K562 (cell line): ENCODE measurements at regions not wholly inside any gene's neighbourhood (a gene's known extent, or its start where the extent isn't known, plus 50 kb on each side); places are given as distances from the start of the nearest gene placed in this dataset.

ENCODE experiments used
- ATAC-seq: fragments of 200-7000 bp; cut with Tn5 transposase; 3 replicates; pipeline ENCODE4 v1.9.1; 2020; ENCODE audit warnings: moderate library complexity
- BruUV-seq: library from RNA; stranded (reverse); fragments of 400-500 nt; replicated peaks from 2 replicates; lab custom pipeline; 2021; lab: Mats Ljungman, UMichigan
- CTCF ChIA-PET: fragments of 300-600 bp; formaldehyde crosslinking; extraction: SDS; loops from one replicate; lab custom pipeline; 2021; ENCODE audit warnings: low intra/inter-chr PET ratio; lab: Yijun Ruan, JAX
- POLR2A ChIA-PET: fragments of 300-600, 350-650 bp; sonication (Branson Sonifier 250); formaldehyde crosslinking; extraction: SDS; loops from one replicate; lab custom pipeline; 2021; ENCODE audit warnings: antibody characterized with exemption, inconsistent platforms; lab: Yijun Ruan, JAX
- DNase-seq, 4 experiments: peaks; one replicate each; pipeline versions ENCODE4 v3.0.0 to v3.0.0-alpha.2; 2011 to 2018; ENCODE audit warnings: low spot score in 3 of 4, mixed read lengths in 3 of 4; ENCODE audit errors: extremely low read depth in 1 of 4
- FAIRE-seq: peaks from 2 replicates; lab custom pipeline; 2011; peaks lifted over from hg19 to GRCh38; lab: Jason Lieb, UNC
- H2AFZ ChIP-seq: 2 replicates; pipeline ENCODE4 v1.6.0; 2011; ENCODE audit warnings: low read depth, low read length, control low read depth, inconsistent platforms
- H3K27ac ChIP-seq: fragments of 200-600 bp; 3 replicates; pipeline ENCODE4 v1.8.0; 2011; ENCODE audit warnings: low read depth, mild to moderate bottlenecking, control low read depth, inconsistent platforms, low read length, moderate library complexity, mixed read lengths; ENCODE audit errors: extremely low read depth
- H3K27me3 ChIP-seq, 2 experiments: fragments of 300-600 bp in 1 of 2; 2 replicates in 1 of 2; 3 replicates in 1 of 2; pipeline versions ENCODE4 v1.6.0 to v1.8.0; 2011; ENCODE audit warnings: inconsistent platforms in 2 of 2, low read length in 2 of 2, mild to moderate bottlenecking in 1 of 2, mixed read lengths in 1 of 2, moderate library complexity in 1 of 2; ENCODE audit not compliant: control insufficient read depth in 2 of 2, insufficient read depth in 2 of 2
- H3K36me3 ChIP-seq: fragments of 300-600 bp; 3 replicates; pipeline ENCODE4 v1.8.0; 2011; ENCODE audit warnings: mild to moderate bottlenecking, low read length, inconsistent platforms; ENCODE audit not compliant: control insufficient read depth, insufficient read depth
- H3K4me1 ChIP-seq, 2 experiments: fragments of 200-600 bp in 1 of 2; replicated peaks in 1 of 2; 2 replicates in 1 of 2; 3 replicates in 1 of 2; pipeline versions ENCODE4 v1.5.1 to v1.8.0; 2011; ENCODE audit warnings: inconsistent platforms in 2 of 2, low read length in 2 of 2, mild to moderate bottlenecking in 1 of 2, mixed read lengths in 1 of 2, moderate library complexity in 1 of 2; ENCODE audit not compliant: control insufficient read depth in 2 of 2, insufficient read depth in 2 of 2
- H3K4me2 ChIP-seq: 2 replicates; pipeline ENCODE4 v1.6.1; 2011; ENCODE audit warnings: low read length, control low read depth, inconsistent platforms, mixed read lengths; ENCODE audit not compliant: insufficient read depth
- H3K4me3 ChIP-seq: fragments of 200-600 bp; sonication (generic), shearing (Covaris generic); 2 replicates; pipeline ENCODE4 v1.5.1; 2016; ENCODE audit warnings: control low read depth, inconsistent platforms
- H3K79me2 ChIP-seq: fragments of 200-600 bp; 3 replicates; pipeline ENCODE4 v1.8.0; 2011; ENCODE audit warnings: low read length, inconsistent platforms; ENCODE audit not compliant: control insufficient read depth, insufficient read depth
- H3K9ac ChIP-seq, 2 experiments: 2 replicates each; pipeline versions ENCODE4 v1.6.0 to v1.6.1; 2011; ENCODE audit warnings: low read depth in 2 of 2, low read length in 2 of 2, control low read depth in 1 of 2, inconsistent platforms in 1 of 2, mild to moderate bottlenecking in 1 of 2, mixed read lengths in 1 of 2; ENCODE audit not compliant: insufficient read depth in 1 of 2
- H3K9me1 ChIP-seq: one replicate; pipeline ENCODE4 v1.6.0; 2011; ENCODE audit warnings: inconsistent platforms, mild to moderate bottlenecking, low read length, moderate library complexity; ENCODE audit not compliant: control insufficient read depth, insufficient read depth
- H3K9me3 ChIP-seq: replicated peaks from 2 replicates; pipeline ENCODE4 v1.5.1; 2011; ENCODE audit warnings: low read depth, low read length, inconsistent platforms; ENCODE audit not compliant: control insufficient read depth, insufficient read depth
- H4K20me1 ChIP-seq: replicated peaks from 2 replicates; pipeline ENCODE4 v1.6.1; 2011; ENCODE audit warnings: low read length, inconsistent platforms, mixed read lengths; ENCODE audit not compliant: control insufficient read depth, insufficient read depth
- DACH1 ChIP-seq: fragments of 450-650 bp; IDR thresholded peaks from 2 replicates; pipeline ENCODE4 v1.6.1; 2018; ENCODE audit not compliant: partially characterized antibody
- ZNF165 ChIP-seq: fragments of 250-450 bp; sonication (Bioruptor Pico); IDR thresholded peaks from 2 replicates; pipeline ENCODE4 v1.4.0; 2020; ENCODE audit warnings: borderline replicate concordance
- ZNF232 ChIP-seq: sonication (generic); formaldehyde crosslinking; IDR thresholded peaks from 2 replicates; pipeline ENCODE4 v1.8.0; 2022; ENCODE audit warnings: mild to moderate bottlenecking, missing genetic modification reagents
- ZNF436 ChIP-seq: fragments of 250-450, 450-650 bp; sonication (Bioruptor Pico); formaldehyde crosslinking; IDR thresholded peaks from 2 replicates; pipeline ENCODE4 v1.7.0; 2020; ENCODE audit warnings: mild to moderate bottlenecking
- WGBS: fragments of 100-300 bp; shearing (Covaris generic); methylation state at CpG from one replicate; pipeline ENCODE4 v1.1.6; 2016; ENCODE audit warnings: low coverage, mixed read lengths; ENCODE audit not compliant: insufficient coverage; ENCODE audit errors: missing lambda C conversion rate; 5-methylcytosine and 5-hydroxymethylcytosine counted together
- in situ Hi-C: fragments of 300-500 bp; cut with MboI; formaldehyde crosslinking; loops from 4 replicates; pipeline ENCODE4 v1.15.0; 2018; ENCODE audit warnings: inconsistent platforms, mixed read lengths
- intact Hi-C: fragments of 100-400 bp; cut with micrococcal nuclease; formaldehyde crosslinking; loops from 2 replicates; pipeline ENCODE4 v1.14.2; 2022
- TF ChIP-seq, protein P1 (sequence below): fragments of 450-650 bp; IDR thresholded peaks from 2 replicates; pipeline ENCODE4 v1.6.1; 2017; ENCODE audit warnings: mild to moderate bottlenecking, moderate library complexity
- TF ChIP-seq, protein P2 (sequence below): sonication (generic); formaldehyde crosslinking; IDR thresholded peaks from 2 replicates; pipeline ENCODE4 v1.8.0; 2023; ENCODE audit warnings: missing genetic modification reagents, mild to moderate bottlenecking, borderline replicate concordance
- TF ChIP-seq, protein P3 (sequence below): IDR thresholded peaks from 2 replicates; pipeline ENCODE4 v1.6.1; 2014; ENCODE audit warnings: antibody characterized with exemption

DNA sequence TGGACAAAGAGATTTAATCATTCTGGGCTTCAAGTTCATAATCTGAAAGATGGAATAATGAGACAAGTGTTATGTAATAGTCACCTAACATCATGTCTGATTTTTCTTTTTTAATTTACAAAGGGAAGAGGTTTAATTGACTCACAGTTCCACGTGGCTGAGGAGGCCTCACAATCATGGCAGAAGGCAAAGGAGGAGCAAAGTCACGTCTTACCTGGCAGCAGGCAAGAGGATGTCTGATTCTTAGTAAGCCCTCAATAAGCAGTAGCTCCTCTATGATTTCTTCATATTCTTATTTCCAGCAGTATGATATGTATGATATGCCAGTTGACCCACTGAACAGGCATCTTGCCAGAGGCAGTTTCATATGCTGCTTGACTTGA is 152.7 kb downstream of the S1PR1 start:
- Histone ChIP-seq H3K27me3 (no peaks in the 10 kb centered on the region), H3K4me3 (no peak overlapping the region), H3K9me1 (no peaks in the 10 kb centered on the region), H3K4me1 (no peaks in the 10 kb centered on the region), H3K36me3 (no peaks in the 10 kb centered on the region), H3K9ac (no peak overlapping the region), H3K4me2 (no peak overlapping the region), H3K79me2 (no peaks in the 10 kb centered on the region), H3K9me3 (no peaks in the 10 kb centered on the region), H2AFZ (no peak overlapping the region), H4K20me1 (no peaks in the 10 kb centered on the region), H3K27ac (no peak overlapping the region)
- CTCF ChIA-PET, result no interaction called here
- DNase-seq (no peak), FAIRE-seq (no peak), ATAC-seq (no peak)
- WGBS, result 0% methylated on average over 2 of the region's 2 CpGs
- in situ Hi-C loops (no loop called here), intact Hi-C loops (no loop called here)
- no TSS peak for BruUV-seq
- POLR2A ChIA-PET, result interaction anchor here (0.8 kb wide), 1 partner anchor 29 kb away, joined by 3 read pairs; no protein-coding TSS in a partner anchor
- no peak for TF ChIP-seq ZNF165 (CRISPR knock-in tag)
- no peak for TF ChIP-seq ZNF436 (CRISPR knock-in tag)
- TF ChIP-seq, protein P1, sequence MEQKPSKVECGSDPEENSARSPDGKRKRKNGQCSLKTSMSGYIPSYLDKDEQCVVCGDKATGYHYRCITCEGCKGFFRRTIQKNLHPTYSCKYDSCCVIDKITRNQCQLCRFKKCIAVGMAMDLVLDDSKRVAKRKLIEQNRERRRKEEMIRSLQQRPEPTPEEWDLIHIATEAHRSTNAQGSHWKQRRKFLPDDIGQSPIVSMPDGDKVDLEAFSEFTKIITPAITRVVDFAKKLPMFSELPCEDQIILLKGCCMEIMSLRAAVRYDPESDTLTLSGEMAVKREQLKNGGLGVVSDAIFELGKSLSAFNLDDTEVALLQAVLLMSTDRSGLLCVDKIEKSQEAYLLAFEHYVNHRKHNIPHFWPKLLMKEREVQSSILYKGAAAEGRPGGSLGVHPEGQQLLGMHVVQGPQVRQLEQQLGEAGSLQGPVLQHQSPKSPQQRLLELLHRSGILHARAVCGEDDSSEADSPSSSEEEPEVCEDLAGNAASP, result no peak
- TF ChIP-seq, protein P2, sequence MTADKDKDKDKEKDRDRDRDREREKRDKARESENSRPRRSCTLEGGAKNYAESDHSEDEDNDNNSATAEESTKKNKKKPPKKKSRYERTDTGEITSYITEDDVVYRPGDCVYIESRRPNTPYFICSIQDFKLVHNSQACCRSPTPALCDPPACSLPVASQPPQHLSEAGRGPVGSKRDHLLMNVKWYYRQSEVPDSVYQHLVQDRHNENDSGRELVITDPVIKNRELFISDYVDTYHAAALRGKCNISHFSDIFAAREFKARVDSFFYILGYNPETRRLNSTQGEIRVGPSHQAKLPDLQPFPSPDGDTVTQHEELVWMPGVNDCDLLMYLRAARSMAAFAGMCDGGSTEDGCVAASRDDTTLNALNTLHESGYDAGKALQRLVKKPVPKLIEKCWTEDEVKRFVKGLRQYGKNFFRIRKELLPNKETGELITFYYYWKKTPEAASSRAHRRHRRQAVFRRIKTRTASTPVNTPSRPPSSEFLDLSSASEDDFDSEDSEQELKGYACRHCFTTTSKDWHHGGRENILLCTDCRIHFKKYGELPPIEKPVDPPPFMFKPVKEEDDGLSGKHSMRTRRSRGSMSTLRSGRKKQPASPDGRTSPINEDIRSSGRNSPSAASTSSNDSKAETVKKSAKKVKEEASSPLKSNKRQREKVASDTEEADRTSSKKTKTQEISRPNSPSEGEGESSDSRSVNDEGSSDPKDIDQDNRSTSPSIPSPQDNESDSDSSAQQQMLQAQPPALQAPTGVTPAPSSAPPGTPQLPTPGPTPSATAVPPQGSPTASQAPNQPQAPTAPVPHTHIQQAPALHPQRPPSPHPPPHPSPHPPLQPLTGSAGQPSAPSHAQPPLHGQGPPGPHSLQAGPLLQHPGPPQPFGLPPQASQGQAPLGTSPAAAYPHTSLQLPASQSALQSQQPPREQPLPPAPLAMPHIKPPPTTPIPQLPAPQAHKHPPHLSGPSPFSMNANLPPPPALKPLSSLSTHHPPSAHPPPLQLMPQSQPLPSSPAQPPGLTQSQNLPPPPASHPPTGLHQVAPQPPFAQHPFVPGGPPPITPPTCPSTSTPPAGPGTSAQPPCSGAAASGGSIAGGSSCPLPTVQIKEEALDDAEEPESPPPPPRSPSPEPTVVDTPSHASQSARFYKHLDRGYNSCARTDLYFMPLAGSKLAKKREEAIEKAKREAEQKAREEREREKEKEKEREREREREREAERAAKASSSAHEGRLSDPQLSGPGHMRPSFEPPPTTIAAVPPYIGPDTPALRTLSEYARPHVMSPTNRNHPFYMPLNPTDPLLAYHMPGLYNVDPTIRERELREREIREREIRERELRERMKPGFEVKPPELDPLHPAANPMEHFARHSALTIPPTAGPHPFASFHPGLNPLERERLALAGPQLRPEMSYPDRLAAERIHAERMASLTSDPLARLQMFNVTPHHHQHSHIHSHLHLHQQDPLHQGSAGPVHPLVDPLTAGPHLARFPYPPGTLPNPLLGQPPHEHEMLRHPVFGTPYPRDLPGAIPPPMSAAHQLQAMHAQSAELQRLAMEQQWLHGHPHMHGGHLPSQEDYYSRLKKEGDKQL (CRISPR knock-in tag), result no peak
- no peak for TF ChIP-seq DACH1
- TF ChIP-seq ZNF232 (CRISPR knock-in tag), result no peak
- TF ChIP-seq, protein P3, sequence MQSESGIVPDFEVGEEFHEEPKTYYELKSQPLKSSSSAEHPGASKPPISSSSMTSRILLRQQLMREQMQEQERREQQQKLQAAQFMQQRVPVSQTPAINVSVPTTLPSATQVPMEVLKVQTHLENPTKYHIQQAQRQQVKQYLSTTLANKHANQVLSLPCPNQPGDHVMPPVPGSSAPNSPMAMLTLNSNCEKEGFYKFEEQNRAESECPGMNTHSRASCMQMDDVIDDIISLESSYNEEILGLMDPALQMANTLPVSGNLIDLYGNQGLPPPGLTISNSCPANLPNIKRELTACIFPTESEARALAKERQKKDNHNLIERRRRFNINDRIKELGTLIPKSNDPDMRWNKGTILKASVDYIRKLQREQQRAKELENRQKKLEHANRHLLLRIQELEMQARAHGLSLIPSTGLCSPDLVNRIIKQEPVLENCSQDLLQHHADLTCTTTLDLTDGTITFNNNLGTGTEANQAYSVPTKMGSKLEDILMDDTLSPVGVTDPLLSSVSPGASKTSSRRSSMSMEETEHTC, result no peak
